ENCODE measurements at regions not wholly inside any gene's neighbourhood (a gene's known extent, or its start where the extent isn't known, plus 50 kb on each side); places are given as distances from the start of the nearest gene placed in this dataset.
A peak's percentile ranks its signal among the peaks of the same experiment; 100 is the strongest.

- TF ChIP-seq RAD21 (IDR thresholded peaks at IDR 0.05) (peak; percentile 69 to 73), TAF1 (conservative IDR thresholded peaks at IDR 0.05) (no peak), YY1 (IDR thresholded peaks at IDR 0.05) (peak; percentile 80), MAX (IDR thresholded peaks at IDR 0.05) (peak; percentile 61), FOXA1 (IDR thresholded peaks at IDR 0.05) (peak; percentile 57), EGR1 (IDR thresholded peaks at IDR 0.05; ENCODE audit: low read depth in 2 of 2) (peak; percentile 30 to 92), GABPA (IDR thresholded peaks at IDR 0.05 in 1 of 2, conservative IDR thresholded peaks at IDR 0.05 in 1 of 2) (peak in 1 of 2 donors; percentile 63)
- TF ChIP-seq, protein P1, sequence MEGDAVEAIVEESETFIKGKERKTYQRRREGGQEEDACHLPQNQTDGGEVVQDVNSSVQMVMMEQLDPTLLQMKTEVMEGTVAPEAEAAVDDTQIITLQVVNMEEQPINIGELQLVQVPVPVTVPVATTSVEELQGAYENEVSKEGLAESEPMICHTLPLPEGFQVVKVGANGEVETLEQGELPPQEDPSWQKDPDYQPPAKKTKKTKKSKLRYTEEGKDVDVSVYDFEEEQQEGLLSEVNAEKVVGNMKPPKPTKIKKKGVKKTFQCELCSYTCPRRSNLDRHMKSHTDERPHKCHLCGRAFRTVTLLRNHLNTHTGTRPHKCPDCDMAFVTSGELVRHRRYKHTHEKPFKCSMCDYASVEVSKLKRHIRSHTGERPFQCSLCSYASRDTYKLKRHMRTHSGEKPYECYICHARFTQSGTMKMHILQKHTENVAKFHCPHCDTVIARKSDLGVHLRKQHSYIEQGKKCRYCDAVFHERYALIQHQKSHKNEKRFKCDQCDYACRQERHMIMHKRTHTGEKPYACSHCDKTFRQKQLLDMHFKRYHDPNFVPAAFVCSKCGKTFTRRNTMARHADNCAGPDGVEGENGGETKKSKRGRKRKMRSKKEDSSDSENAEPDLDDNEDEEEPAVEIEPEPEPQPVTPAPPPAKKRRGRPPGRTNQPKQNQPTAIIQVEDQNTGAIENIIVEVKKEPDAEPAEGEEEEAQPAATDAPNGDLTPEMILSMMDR (IDR thresholded peaks at IDR 0.05; ENCODE audit: low read depth, low read length, missing input control), result no peak
- TF ChIP-seq, protein P2, sequence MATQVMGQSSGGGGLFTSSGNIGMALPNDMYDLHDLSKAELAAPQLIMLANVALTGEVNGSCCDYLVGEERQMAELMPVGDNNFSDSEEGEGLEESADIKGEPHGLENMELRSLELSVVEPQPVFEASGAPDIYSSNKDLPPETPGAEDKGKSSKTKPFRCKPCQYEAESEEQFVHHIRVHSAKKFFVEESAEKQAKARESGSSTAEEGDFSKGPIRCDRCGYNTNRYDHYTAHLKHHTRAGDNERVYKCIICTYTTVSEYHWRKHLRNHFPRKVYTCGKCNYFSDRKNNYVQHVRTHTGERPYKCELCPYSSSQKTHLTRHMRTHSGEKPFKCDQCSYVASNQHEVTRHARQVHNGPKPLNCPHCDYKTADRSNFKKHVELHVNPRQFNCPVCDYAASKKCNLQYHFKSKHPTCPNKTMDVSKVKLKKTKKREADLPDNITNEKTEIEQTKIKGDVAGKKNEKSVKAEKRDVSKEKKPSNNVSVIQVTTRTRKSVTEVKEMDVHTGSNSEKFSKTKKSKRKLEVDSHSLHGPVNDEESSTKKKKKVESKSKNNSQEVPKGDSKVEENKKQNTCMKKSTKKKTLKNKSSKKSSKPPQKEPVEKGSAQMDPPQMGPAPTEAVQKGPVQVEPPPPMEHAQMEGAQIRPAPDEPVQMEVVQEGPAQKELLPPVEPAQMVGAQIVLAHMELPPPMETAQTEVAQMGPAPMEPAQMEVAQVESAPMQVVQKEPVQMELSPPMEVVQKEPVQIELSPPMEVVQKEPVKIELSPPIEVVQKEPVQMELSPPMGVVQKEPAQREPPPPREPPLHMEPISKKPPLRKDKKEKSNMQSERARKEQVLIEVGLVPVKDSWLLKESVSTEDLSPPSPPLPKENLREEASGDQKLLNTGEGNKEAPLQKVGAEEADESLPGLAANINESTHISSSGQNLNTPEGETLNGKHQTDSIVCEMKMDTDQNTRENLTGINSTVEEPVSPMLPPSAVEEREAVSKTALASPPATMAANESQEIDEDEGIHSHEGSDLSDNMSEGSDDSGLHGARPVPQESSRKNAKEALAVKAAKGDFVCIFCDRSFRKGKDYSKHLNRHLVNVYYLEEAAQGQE (IDR thresholded peaks at IDR 0.05), result peak; percentile 78
- TF ChIP-seq, protein P3, sequence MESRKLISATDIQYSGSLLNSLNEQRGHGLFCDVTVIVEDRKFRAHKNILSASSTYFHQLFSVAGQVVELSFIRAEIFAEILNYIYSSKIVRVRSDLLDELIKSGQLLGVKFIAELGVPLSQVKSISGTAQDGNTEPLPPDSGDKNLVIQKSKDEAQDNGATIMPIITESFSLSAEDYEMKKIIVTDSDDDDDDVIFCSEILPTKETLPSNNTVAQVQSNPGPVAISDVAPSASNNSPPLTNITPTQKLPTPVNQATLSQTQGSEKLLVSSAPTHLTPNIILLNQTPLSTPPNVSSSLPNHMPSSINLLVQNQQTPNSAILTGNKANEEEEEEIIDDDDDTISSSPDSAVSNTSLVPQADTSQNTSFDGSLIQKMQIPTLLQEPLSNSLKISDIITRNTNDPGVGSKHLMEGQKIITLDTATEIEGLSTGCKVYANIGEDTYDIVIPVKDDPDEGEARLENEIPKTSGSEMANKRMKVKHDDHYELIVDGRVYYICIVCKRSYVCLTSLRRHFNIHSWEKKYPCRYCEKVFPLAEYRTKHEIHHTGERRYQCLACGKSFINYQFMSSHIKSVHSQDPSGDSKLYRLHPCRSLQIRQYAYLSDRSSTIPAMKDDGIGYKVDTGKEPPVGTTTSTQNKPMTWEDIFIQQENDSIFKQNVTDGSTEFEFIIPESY (IDR thresholded peaks at IDR 0.05), result peak; percentile 78
Observed at GRCh38 chr3:194069421-194070219, 66.3 kb upstream of the HES1 start.

Data from liver (tissue), 3 donors.